DMS 273 treated with DMSO at 0.1 percent for 48 hours (cell line): ENCODE measurements at regions not wholly inside any gene's neighbourhood (a gene's known extent, or its start where the extent isn't known, plus 50 kb on each side); places are given as distances from the start of the nearest gene placed in this dataset.

Experiments
- DNase-seq: peaks from one replicate; lab custom pipeline; 2025; lab: John Stamatoyannopoulos, UW

DNA sequence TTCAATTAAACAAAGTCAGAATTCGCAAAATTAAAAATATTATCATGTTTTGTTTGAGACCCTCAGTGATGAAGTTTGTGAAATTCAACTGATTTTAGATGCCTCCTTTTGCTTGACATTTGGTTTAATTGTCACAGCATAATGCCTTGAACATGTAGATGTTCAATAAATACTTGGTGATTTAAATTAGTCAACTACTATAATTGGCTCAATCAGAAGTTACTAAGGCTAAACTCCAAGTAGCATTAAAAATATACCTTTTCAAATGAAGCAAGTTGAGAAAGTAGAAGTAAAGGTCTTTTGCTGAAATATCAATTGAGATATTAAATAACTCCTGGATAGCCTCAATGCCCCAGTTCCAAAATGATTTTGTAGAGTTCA lies 145.8 kb upstream of the AKIRIN2 start:
- no peak for DNase-seq

DNA sequence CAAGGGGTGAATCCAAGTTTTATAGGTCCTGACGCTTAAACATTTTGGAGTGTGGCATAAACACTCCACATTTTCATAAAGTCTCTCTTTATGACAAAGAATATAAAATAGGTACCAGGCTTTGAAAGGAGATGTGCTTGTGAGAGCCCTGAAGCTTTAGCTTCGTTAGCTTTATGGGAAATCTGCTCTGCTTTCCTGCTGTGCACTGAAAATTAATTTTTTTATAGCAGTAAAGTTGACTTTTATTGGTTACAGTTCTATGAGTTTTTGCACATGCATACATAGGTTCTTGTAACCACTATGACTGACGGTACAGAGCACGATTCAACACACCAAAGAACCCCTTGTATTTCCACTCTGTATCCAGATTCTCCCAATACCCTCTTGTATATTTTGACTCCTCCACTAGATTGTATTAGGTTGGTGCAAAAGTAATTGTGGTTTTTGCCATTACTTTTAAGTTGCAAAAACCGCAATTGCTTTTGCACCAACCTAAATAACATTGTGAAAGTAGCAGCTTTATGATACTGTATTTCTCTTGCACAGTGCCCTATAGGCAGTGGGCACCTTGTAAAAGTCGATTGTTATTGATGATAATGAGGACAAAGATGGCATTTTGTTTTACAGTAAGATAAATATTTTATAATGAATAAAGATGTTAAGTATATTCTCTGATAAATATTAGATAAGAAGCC lies 145.2 kb upstream of the AKIRIN2 start:
- DNase-seq = no peak

DNA sequence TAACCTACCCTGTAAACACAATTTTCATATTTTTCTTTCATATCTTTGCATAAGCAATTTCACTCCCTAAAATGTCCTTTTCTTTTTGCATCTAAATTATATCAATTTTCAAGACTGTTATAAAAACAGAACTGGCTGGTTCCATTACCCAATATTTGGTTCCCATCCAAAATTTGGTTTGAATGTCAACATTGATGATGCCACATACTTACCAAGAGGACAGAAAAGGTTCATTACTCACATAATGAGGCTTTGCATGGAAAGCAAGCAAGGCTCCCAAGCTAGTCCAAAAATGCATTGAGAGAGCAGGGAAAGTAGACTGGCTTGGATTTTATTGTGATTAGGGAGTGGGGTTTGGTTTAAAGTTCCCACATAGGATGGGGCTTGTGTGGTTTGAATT lies 144.4 kb upstream of the AKIRIN2 start:
- no peak for DNase-seq

DNA sequence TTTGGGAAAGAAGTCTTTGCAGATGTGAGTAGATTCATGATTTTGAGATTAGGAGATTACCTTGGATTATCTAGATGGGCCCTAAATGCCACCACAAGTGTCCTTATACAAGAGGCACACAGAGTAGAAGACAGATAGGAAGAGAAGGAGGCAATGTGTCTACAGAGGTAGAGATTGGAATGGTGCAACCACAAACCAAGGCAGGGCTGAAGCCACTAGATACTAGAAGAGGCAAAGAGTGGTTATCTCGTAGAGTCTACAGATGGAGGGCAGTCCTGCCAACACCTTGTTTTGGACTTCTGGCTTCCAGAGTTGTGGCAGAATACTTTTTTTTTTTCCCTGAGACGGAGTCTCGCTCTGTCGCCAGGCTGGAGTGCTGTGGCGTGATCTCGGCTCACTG lies 138.3 kb upstream of the AKIRIN2 start:
- DNase-seq = no peak

DNA sequence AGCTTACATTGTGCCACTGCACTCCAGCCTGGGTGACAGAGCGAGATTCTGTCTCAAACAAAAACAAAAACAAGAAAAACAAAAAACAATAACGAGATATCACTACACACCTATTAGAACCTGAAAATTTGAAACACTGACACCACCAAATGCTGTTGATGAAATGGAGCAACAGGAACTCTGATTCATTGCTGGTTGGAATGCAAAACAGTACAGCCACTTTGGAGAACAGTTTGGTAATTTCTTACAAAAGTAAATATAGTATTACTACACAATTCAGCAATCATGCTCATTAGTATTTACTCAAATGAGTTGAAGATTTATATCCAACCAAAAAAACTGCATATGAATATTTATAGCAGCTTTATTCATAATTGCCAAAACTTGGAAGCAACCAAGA lies 135.8 kb upstream of the AKIRIN2 start:
- DNase-seq = no peak

DNA sequence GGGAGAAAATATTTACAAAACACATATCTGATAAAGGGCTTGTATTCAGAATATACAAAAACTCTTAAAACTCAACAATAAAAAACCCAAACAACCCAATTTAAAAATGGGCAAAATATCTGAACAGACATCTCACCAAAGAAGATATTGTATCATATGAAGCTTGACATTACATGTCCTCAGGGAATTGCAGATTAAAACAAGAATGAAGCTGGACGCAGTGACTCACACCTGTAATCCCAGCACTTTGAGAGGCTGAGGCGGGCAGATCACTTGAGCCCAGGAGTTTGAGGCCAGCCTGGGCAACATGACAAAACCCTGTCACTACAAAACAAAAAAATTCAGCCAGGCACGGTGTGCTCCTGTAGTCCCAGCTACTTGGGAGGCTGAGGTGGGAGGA lies 135.4 kb upstream of the AKIRIN2 start:
- DNase-seq = no peak

DNA sequence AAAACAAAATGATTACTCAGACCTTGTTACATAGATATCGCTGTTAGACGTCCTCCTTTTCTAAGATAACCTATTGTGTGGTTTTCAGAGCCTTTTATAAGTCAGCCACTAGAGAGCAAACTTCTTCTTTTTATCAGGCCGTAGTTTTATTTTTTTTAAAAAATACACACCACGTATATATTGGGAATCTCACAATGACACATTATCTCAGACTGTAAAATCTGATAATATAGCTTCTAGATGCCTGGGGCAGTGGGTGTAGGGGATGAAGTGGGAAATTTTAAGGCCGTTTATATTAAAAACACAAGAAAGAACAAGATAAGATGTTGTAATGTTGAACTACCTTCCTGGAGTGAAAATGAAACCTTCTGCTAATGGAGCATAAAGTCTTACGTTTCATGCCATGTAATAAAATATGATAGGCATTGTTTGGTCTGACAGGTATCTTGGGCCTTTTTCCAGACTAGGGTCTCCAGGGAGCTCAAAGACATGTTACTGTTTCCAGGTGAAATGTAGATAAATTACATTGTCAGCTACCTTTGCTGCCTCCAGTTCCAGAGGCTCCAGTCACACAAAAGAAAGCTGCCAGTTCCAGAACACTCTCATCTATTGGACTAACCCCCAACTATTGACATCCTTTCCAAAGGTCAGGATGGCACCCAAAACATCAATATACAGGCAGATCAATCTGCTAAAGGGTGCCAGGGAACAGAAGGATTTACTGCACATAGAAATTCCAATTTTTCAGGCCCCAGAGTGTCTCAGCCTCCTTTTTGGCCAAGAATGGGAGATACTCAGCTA lies 130.2 kb upstream of the AKIRIN2 start:
- peak; percentile 31 for DNase-seq

DNA sequence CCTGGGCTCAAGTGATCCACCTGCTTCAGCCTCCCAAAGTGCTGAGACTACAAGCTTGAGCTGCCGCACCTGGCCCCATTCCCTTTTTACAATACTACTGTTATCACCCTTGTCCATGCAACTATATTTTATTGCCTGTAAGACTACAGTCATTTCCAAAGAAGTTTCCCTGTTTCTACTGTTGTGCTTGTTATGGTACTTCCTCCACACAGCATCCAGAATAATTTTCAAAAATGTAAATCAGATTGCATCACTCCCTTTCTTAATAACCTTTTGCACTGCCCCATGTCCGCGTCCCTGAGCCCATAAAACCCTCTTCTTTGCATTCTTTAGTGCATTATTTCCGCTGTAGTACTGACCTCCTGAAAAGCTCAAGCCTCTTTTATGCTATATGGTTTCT lies 128.9 kb upstream of the AKIRIN2 start:
- DNase-seq = no peak

DNA sequence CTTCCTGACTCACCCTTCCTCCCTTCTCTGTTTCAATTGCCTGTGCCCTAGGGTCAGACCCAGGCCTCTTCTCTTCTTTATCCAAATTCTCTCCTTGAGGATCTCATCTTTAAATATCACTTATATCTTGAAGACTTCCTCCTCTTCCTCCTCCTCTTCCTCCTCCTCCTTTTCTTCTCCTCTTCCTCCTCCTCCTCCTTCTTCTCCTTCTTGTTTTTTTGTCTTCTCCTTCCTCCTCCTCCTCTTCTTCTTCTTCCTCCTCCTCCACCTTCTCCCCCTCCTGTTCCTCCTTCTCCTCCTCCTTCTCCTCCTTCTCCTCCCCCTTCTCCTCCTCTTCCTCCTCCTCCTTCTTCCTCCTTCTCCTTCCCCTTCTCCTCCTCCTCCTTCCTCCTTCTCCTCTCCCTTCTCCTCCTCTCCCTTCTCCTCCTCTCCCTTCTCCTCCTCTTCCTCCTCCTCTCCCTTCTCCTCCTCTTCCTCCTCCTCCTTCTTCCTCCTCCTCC lies 127.6 kb upstream of the AKIRIN2 start:
- no peak for DNase-seq

DNA sequence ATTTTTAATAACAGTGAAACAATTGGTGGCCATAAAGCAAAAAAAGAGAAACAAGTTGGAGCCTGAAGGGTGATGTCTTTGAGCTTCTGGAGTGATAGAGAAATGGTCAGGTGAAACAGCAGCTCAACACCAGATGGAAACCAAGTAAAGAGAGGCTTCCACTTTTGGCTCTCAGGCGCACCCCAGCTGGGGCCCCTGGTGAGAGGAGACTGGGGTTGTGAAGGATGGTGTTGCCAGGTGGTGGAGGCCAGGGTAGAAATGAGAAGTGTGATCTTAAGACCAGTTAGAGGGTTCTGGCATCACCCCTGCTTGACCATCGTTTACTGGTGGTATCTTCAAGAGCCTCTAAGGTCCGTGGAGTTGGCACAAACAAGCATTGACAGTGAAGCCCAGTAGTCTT lies 126.0 kb upstream of the AKIRIN2 start:
- no peak for DNase-seq

DNA sequence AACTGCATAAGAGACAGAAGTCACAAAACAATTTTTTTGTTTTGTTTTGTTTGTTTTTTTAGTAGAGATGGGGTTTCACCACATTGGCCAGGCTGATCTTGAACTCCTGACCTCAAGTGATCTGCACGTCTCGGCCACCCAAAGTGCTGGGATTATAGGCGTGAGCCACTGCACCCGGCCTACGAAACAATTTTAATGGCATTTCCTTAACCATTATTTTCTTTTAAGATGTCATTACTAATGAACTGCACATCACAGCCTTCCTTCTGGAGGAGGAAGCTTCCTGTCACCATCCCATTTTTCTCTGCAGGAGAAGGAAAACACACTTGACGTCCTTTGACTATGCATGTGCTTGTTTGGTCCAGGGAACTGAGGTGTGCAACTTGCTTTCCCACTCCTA lies 125.3 kb upstream of the AKIRIN2 start:
- no peak for DNase-seq

DNA sequence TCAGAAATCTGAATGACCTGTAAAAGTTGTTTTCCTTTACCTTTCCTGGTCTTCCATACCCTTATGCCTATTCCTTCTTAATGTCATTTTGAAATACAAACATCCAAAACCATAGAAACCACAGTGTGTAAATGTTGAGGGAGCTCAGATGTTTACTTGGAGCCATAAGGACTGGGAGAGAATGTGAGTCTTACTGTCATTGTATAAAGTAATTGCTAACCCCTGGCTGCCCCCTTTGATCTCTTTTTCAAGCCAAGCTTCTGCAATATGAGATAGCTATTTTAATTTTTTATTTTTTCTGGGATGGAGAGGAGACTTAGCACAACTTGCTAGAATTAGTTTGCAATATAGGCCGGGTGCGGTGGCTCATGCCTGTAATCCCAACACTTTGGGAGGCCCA lies 124.4 kb upstream of the AKIRIN2 start:
- DNase-seq = no peak

DNA sequence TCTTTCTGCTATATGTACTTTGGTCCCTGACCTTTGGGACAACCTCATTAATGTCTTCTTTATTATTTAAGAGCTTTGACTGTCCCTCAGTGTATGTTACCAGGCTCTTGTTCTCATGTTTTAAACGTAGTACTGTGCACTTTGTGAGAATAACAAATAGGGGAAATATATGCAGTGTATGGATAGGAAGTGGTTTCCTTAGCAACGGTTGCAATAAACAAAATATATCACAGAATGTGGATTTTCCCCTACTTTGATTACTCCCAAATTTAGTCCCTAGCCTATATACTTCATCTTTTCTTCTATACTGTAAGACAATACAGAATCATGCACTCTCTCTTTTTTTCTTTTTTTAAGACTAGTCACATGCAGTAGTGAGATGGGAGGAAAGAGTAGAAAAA lies 123.8 kb upstream of the AKIRIN2 start:
- no peak for DNase-seq

DNA sequence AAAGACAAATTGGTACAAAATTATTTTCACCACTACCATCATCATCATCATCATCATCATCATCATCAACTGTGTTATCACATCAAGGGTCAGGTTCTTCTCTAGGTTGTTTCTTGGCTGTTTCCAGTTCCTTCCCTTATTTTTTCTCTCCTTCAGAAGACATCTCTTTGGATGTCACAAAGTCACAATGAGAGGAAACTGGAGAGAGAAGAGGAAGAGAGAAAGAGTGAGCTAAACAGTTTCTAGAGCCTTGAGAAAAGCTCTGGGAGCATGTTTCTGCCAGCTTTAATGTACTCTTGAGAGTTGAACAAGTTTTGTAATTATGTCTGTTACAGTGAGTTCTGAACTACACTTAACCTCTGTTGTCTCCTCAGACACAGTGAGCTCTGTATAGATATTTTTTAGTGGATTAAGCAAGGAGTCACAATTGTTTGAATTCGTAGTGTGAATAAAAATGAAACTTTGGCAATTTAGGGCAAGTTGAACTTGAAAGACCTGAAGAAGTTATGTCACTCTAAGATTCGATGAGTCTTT lies 123.0 kb upstream of the AKIRIN2 start:
- DNase-seq = no peak

DNA sequence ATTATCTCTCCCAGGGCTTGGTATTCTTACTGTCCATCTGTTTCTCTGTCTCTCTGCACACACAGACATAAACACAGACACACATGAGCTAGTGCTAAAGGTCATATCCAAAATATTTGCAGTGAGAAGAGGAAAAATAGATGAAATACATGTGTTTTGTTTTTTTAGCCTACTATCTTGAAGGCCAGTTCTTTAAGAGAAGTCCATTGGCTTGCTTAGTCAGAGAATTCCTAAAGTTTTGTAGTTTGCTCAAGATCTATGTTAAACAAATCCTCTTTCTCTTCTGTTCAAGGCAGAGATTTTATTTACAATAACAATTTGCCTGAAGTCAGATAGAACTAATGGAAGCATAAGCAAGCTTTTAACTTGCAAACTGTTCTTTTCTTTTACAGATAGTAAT lies 120.0 kb upstream of the AKIRIN2 start:
- no peak for DNase-seq

DNA sequence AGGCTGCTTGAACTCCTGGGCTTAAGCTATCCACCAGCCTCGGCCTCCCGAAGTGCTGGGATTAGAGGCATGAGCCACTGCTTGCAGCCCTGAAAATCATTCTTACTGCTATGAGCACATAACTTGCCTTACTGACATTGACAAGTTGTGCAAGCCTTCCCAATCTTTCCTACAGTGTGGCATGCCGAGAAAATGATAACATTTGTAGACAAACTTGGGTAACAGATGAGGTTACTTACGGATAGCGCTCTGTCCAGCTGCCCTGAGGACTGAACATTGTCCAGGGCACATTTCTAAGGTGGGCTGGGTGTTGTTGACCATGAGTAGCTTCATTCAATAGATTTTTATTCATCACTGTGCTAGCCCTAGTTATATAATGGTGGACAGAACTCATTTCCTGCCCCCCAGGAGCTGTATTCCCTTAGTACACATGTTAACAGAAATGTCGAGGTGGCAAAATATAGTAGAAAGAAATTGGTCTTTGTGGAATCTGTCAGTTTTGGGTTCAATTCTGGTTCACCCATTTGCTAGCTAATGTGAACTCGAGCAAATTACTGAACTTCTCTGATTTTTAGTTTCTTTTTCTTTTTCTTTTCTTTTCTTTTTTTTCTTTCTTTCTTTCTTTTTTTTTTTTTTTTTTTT lies 118.4 kb upstream of the AKIRIN2 start:
- DNase-seq = no peak

DNA sequence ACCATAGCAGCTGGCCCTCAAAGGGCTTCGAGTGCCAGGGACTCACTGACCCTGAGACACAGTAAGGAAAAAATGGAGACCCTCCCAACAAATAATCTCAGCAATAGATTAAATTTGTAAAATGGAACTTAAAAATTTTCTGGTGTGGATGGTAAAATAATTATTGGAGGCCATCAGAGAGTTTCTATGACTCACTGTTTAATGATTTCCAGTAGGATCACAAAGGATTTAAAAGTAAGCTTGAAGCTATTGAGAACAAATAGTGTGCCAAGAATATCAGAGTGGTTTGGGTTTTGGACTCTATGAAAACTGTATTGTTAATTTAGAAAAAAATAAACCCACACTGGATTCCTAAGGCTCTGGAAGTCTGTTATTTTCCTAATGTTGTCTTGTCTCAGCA lies 115.2 kb upstream of the AKIRIN2 start:
- DNase-seq = no peak

DNA sequence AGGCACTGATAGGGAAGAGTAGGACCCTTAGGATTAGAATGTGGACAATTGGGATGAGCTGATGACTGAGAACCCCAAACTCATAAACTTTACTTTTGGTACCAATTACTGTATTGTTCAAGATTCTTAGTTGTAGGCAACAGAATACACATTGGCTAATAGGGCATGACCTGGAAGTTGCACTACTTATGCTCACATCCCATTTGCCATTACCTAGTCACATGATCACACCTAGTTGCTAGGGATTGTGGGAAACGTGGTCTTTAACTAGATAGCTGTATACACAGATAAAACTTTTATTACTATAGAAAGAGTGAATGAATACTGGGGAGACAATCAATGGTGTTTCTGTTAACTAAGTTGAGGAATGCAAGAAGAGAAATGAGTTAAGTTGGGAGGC lies 113.4 kb upstream of the AKIRIN2 start:
- no peak for DNase-seq

DNA sequence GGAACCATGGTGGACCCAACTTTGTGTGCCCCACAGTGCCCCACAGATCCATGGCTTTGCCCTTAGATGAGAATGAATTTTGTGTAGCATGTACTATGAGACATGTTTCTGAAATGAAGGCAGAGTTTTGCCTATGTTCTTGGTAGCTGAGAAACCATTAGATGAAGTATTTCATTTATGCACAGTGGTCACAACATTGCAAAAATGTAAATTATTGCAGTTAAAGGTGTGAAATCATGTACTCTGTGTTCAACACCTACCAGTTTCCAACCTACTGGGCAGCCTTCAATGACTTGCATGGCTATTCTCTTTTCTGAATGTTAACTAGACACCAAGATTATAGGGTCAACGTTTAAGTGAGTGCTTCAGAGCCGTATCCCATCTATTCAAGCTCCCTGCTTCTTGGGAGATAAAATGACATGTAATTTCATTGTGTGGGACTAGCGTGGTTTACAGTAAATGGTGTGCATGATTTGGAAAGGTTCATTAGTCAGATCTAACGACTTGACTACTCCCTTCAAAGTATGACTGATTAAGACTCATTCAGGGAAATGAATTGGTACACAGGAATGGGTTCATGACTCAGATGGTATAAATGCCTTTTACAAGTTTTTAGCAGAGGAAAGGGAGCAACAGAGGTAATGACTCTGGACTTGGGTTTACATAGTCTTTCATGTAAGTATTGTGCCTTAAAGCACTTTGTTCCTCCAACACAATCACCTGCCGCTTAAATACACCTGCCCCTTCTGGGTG lies 106.1 kb upstream of the AKIRIN2 start:
- no peak for DNase-seq

DNA sequence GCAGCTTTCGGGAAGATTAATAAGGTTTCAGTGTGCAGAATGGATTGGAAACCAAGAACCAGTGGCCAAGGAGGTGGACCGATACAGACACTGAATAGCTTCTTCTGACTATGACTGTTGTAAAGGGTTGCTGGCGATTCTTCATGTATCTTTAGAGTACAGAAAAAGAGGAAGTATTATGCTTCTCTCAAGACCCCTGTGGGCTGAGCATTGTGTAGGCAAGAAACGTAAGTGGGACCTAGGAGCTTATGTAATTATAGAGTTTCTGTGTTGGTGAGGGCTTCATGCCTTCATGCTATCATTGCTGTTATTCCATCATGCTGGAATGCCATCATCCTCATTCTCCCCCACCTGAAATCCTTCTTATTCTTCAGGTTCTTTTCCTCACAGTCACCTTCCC lies 105.4 kb upstream of the AKIRIN2 start:
- DNase-seq = no peak

DNA sequence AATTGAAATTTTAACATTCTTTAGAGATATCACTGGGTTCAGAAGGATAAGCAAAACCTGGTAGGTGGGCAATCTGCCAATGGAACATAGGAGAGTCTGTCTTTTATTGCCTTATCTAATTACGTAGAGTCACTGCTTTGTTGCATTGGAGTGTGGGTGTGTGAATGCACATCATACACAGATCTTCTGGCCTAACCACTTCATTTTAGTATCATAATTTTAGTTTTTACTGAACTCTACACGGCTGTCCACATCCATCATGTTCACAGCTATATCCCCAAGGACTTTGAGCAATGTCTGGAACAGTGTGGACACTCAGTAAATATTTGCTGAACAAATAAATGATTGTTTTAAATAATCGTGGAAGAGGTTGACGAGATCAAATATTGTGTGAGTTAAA lies 104.6 kb upstream of the AKIRIN2 start:
- peak; percentile 37 for DNase-seq

DNA sequence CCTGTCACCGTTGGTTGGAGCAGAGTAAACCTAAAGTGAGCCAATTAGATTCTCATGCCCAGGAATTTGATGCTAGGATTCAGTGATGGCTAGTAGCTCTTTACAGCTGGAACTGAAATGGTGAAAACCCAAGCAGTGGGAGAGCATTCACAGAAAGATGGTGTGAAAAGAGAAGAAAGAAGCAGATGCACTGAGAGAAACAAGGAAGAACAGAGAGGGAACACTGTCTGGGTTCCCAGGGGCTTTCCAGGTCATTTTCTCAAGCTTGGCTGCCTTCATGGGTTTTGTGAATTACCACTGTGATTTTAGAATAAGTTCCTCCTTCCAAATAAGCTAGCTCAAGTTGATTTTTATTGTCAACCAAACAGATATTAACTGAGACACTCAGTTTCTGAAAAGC lies 104.1 kb upstream of the AKIRIN2 start:
- no peak for DNase-seq
